D721Med (cell line): ENCODE measurements at regions not wholly inside any gene's neighbourhood (a gene's known extent, or its start where the extent isn't known, plus 50 kb on each side); places are given as distances from the start of the nearest gene placed in this dataset.

Experiments
- DNase-seq: peaks from one replicate; pipeline ENCODE4 v3.0.0; 2011; ENCODE audit warnings: low spot score; ENCODE audit not compliant: insufficient read length
- FAIRE-seq: peaks from 2 replicates; lab custom pipeline; 2011; peaks lifted over from hg19 to GRCh38; lab: Jason Lieb, UNC
- CTCF ChIP-seq: IDR thresholded peaks from 2 replicates; pipeline ENCODE4 v1.5.1; 2012; ENCODE audit warnings: mild to moderate bottlenecking, control low read depth; ENCODE audit not compliant: insufficient read depth; ENCODE audit errors: missing control alignments

GRCh38 chr3:72126441-72127223 is 341.7 kb upstream of the PROK2 start:
- TF ChIP-seq CTCF: no peak
- no peak for FAIRE-seq
- DNase-seq: no peak

- TF ChIP-seq CTCF: no peak
- no peak for DNase-seq
These were observed 339.0 kb upstream of the PROK2 start for GRCh38 chr3:72123908-72124441.

DNA sequence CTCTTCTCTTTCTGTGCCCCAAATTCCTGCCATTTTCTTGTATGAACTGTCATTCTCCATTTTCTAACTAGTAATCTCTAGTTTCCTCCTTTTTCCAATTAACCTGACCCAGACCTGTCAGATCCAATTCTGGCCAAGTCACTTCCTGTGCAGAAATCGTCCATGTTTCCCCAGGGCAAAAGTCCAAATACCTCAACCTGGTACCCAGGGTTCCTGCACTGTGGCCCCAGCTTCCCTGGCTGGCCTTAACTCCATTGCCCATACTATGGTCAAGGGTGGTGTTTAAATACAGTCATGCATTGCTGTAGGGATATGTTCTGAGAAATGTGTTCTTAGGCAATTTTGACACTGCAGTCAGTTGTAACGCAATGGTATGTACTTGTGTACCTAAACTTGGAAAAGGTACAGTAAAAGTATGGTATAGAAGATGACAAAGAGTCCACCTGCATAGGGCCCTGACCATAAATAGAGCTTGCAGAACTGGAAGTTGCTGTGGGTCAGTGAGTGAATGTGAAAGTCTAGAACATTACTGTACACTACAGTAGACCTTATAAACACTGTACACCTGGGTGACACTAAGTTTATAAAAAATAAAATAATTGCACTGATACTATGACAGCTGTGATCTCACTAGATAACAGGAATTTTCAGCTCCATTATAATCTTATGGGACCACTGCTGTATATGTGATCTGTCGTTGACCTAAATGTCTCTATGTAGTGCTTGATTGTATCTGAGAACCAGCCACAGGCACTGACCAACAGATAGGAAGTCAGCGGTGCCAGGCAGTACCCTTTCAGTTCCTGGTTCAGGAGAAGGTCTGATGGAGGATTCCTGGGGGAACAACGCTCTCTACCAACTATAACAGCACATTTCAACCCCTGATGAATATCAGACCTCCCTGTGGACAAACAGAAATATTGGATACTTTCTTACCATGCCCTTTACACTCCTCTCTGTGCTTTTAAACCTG is 336.1 kb upstream of the PROK2 start:
- TF ChIP-seq CTCF: no peak
- FAIRE-seq: no peak

More at GRCh38 chr3:72123908-72124441, 339.0 kb upstream of the PROK2 start:
- no peak for FAIRE-seq

GRCh38 chr3:72120039-72120438 is 335.1 kb upstream of the PROK2 start:
- TF ChIP-seq CTCF: no peak

More for the DNA sequence above, 336.1 kb upstream of the PROK2 start:
- no peak for DNase-seq

DNA sequence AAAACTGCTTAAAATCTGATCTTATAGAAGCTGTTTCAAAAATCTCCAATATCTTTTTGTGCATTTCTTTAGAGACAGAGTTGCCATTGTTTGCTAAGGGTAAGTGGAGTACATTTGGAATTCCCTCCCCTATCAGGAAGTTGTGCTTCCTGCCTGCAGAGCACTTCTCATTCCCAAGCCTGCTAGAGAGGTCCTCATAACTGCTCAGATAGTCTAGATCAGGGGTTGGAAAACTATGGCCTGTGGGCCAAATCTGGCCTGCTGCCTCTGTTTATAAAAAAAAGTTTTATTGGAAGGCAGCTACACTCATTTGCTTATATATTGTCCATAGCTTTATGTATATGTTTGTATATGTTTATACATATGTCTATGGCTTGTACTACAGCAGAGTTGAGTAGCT is 333.7 kb upstream of the PROK2 start:
- DNase-seq (no peak), FAIRE-seq (no peak)
- TF ChIP-seq CTCF: no peak

More at GRCh38 chr3:72120039-72120438, 335.1 kb upstream of the PROK2 start:
- DNase-seq (no peak), FAIRE-seq (no peak)

GRCh38 chr3:72116226-72116625 is 331.3 kb upstream of the PROK2 start:
- TF ChIP-seq CTCF: no peak
- FAIRE-seq: no peak
- DNase-seq: no peak
